MM.1S (cell line): ENCODE measurements at regions not wholly inside any gene's neighbourhood (a gene's known extent, or its start where the extent isn't known, plus 50 kb on each side); places are given as distances from the start of the nearest gene placed in this dataset.

Source experiments
- EZH2 ChIP-seq: fragments of 300-600 bp; sonication (generic); optimal IDR thresholded peaks from 2 replicates; pipeline ENCODE3; 2017; ENCODE audit warnings: low read depth, mild to moderate bottlenecking, antibody characterized with exemption, low read length, mixed read lengths
- TF ChIP-seq, protein P1 (sequence below): fragments of 300-600 bp; sonication (generic); IDR thresholded peaks from 2 replicates; pipeline ENCODE4 v1.5.1; 2016; ENCODE audit warnings: antibody characterized with exemption, low read length, mixed read lengths

DNA sequence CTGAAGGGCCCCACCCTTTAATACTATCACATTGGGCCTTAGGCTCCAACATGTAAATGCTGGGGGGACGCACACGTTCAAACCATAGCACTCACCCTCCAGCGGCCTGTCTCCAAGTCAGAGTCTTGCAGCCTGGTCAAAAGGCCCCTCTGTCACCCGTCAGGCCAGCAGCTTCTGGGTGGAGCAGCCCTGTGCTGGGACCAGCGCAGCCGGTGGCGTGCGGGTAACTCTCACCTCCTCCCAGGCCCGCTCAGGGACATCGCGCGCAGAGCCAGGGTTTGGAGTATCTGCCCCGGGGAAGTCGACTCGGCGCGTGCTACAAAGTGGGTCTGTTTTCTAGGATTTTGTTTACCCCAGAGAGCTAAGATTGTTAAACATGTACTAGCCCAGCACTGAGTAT is 93.0 kb upstream of the COL5A1 start:
- TF ChIP-seq, protein P1, sequence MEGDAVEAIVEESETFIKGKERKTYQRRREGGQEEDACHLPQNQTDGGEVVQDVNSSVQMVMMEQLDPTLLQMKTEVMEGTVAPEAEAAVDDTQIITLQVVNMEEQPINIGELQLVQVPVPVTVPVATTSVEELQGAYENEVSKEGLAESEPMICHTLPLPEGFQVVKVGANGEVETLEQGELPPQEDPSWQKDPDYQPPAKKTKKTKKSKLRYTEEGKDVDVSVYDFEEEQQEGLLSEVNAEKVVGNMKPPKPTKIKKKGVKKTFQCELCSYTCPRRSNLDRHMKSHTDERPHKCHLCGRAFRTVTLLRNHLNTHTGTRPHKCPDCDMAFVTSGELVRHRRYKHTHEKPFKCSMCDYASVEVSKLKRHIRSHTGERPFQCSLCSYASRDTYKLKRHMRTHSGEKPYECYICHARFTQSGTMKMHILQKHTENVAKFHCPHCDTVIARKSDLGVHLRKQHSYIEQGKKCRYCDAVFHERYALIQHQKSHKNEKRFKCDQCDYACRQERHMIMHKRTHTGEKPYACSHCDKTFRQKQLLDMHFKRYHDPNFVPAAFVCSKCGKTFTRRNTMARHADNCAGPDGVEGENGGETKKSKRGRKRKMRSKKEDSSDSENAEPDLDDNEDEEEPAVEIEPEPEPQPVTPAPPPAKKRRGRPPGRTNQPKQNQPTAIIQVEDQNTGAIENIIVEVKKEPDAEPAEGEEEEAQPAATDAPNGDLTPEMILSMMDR: no peak
- TF ChIP-seq EZH2: no peak
